ENCODE measurements at regions not wholly inside any gene's neighbourhood (a gene's known extent, or its start where the extent isn't known, plus 50 kb on each side); places are given as distances from the start of the nearest gene placed in this dataset.

DNA sequence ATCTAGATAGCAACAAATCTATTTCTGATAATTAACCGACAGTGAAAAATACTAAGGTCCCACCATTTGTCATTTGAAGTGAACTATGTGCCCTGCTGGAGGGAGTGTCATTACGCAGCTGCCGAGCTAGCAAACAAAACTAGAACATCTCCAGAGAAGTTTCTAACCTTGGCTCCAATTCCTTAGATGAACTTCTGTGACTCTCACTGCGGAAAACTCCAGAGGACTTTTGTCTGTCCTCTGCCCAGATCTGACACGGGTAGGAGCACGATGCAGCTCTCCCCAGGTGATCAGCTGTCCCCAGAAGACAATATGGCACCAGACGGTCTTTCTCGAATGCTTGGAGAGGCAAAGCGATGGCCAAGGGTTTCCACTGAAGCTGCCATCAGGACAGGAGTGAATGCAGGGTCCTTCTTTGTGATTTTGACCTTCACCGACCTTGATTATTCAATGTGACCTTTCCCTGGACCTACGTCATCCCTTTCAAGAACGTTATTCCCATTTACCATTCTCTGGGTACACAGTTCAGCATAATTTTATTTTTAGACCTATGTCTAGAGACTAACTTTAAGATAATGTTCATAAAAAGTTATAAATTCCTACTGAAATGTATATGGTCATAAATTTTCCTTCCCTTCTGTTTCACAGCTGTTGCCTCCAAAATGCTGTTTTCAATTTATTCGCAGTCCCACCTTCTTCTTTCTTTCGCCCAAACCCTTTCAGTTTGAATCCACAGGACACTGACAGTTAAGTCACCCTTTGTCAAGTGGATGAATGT, 116.7 kb upstream of the C7orf33 start:
- H3K27ac ChIP-seq (ENCODE audit: insufficient read depth, low read length) = no peak overlapping the region
- no peak overlapping the region for H3K18ac ChIP-seq (ENCODE audit: low read depth, low read length)
- dilution Hi-C loops (cut with HindIII; ENCODE audit: low sequenced_read_pairs, unreplicated experiment) (no loop called here), intact Hi-C loops (cut with micrococcal nuclease) (no loop called here), in situ Hi-C loops (cut with MboI; ENCODE audit: low sequenced_read_pairs) (no loop called here)
- POLR2A ChIA-PET (ENCODE audit: unreplicated experiment) = no interaction called here
- no peak overlapping the region for H3K4me2 ChIP-seq (ENCODE audit: low read depth, low read length)
- no peak overlapping the region for H3K9ac ChIP-seq (ENCODE audit: low read depth, low read length)
- no peak overlapping the region for H2BK5ac ChIP-seq (ENCODE audit: low read depth, low read length, poor library complexity, severe bottlenecking)
- no peak overlapping the region for H3K14ac ChIP-seq (replicated peaks; ENCODE audit: low read depth, low read length)
- no peaks in the 10 kb centered on the region for H3K9me1 ChIP-seq (ENCODE audit: insufficient read depth, low read length)
- no peaks in the 10 kb centered on the region for H3K4me1 ChIP-seq (ENCODE audit: control insufficient read depth, insufficient read depth, low read length)
- H4K8ac ChIP-seq (ENCODE audit: low read depth in 2 of 2, low read length in 2 of 2) = no peak overlapping the region
- TF ChIP-seq NFE2L2 (IDR thresholded peaks at IDR 0.05; ENCODE audit: low read depth, low read length) (no peak), RFX5 (IDR thresholded peaks at IDR 0.05; ENCODE audit: low read depth, low read length) (no peak), MAFK (IDR thresholded peaks at IDR 0.05; ENCODE audit: low read depth, low read length) (no peak), CEBPB (IDR thresholded peaks at IDR 0.05; ENCODE audit: low read depth, low read length) (no peak), BHLHE40 (IDR thresholded peaks at IDR 0.05; ENCODE audit: low read depth, low read length) (no peak), RAD21 (IDR thresholded peaks at IDR 0.05; ENCODE audit: low read length) (no peak), CHD1 (IDR thresholded peaks at IDR 0.05; ENCODE audit: low read depth, low read length) (no peak)
- TF ChIP-seq, protein P1, sequence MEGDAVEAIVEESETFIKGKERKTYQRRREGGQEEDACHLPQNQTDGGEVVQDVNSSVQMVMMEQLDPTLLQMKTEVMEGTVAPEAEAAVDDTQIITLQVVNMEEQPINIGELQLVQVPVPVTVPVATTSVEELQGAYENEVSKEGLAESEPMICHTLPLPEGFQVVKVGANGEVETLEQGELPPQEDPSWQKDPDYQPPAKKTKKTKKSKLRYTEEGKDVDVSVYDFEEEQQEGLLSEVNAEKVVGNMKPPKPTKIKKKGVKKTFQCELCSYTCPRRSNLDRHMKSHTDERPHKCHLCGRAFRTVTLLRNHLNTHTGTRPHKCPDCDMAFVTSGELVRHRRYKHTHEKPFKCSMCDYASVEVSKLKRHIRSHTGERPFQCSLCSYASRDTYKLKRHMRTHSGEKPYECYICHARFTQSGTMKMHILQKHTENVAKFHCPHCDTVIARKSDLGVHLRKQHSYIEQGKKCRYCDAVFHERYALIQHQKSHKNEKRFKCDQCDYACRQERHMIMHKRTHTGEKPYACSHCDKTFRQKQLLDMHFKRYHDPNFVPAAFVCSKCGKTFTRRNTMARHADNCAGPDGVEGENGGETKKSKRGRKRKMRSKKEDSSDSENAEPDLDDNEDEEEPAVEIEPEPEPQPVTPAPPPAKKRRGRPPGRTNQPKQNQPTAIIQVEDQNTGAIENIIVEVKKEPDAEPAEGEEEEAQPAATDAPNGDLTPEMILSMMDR (conservative IDR thresholded peaks at IDR 0.05; ENCODE audit: low read depth, low read length) = no peak
- WGBS, 2 experiments (ENCODE audit: extremely low coverage in 2 of 2, insufficient read length in 1 of 2) = 55% methylated on average over 3 of the region's 14 CpGs; no CpG with 5 or more reads in 1 of the 2 experiments
- no peaks in the 10 kb centered on the region for H3K27me3 ChIP-seq (ENCODE audit: control insufficient read depth, insufficient read depth, low read length)
- H4K91ac ChIP-seq (ENCODE audit: insufficient read depth, low read depth, low read length) = no peak overlapping the region
- no peak overlapping the region for H2AK5ac ChIP-seq (ENCODE audit: low read depth, low read length)
- H2AK9ac ChIP-seq (replicated peaks; ENCODE audit: low read depth, low read length, poor library complexity) = no peak overlapping the region
- CTCF ChIA-PET = no interaction called here
- H2BK120ac ChIP-seq (ENCODE audit: low read depth, low read length) = no peak overlapping the region
- H3K79me1 ChIP-seq (ENCODE audit: low read depth in 1 of 2, low read length in 2 of 2) = no peaks in the 10 kb centered on the region
- H2BK15ac ChIP-seq (ENCODE audit: low read depth, low read length) = no peak overlapping the region
- H2BK20ac ChIP-seq (ENCODE audit: low read depth, low read length) = no peak overlapping the region
- H3K23ac ChIP-seq (ENCODE audit: low read depth, low read length) = no peak overlapping the region
- H3K36me3 ChIP-seq (ENCODE audit: control insufficient read depth, insufficient read depth, low read length) = no peaks in the 10 kb centered on the region
- H2AFZ ChIP-seq (replicated peaks; ENCODE audit: low read length, poor library complexity) = no peak overlapping the region
- no peaks in the 10 kb centered on the region for H4K20me1 ChIP-seq (ENCODE audit: insufficient read depth, low read length)
- no TSS peak for BruUV-seq (replicated peaks)
- no peak for ATAC-seq (ENCODE audit: low read depth)
- H3K4me3 ChIP-seq (ENCODE audit: insufficient read depth, low read depth, low read length) = no peak overlapping the region
- H3K9me3 ChIP-seq (ENCODE audit: control insufficient read depth, insufficient read depth, low read length) = peaks cover 2% of the 10 kb centered on the region; the same call in 1 of the 2 replicates
- no peak overlapping the region for H3K4ac ChIP-seq (ENCODE audit: low read depth, low read length)
- no peak overlapping the region for H3K56ac ChIP-seq (ENCODE audit: extremely low read depth, insufficient read depth, low read length)
- DNase-seq = no peak
- H4K5ac ChIP-seq (ENCODE audit: low read depth, low read length) = no peak overlapping the region

All from IMR-90 (cell line).